Esophagus muscularis mucosa (tissue), 3 donors: ENCODE measurements at regions not wholly inside any gene's neighbourhood (a gene's known extent, or its start where the extent isn't known, plus 50 kb on each side); places are given as distances from the start of the nearest gene placed in this dataset.

Experiments used
- POLR2A ChIP-seq: fragments of 450-650 bp; IDR thresholded peaks from one replicate; pipeline ENCODE4 v1.6.1; 2017; ENCODE audit warnings: antibody characterized with exemption, moderate library complexity, mild to moderate bottlenecking, low read depth
- POLR2AphosphoS5 ChIP-seq, 2 donors: sonication (generic); formaldehyde crosslinking; IDR thresholded peaks; one replicate each; pipeline ENCODE4 v1.6.1; 2017; ENCODE audit warnings: antibody characterized with exemption in 2 of 2
- TF ChIP-seq, protein P1 (sequence below), 3 experiments: fragments of 200-600 bp in 2 of 3; fragments of 450-650 bp in 1 of 3; sonication (generic) in 2 of 3; IDR thresholded peaks; one replicate each; pipeline ENCODE4 v1.5.1; 2017 to 2019; ENCODE audit warnings: antibody characterized with exemption in 3 of 3, mild to moderate bottlenecking in 2 of 3, moderate library complexity in 1 of 3

GRCh38 chr12:29943683-29944082 is 159.9 kb upstream of the TMTC1 start:
- TF ChIP-seq POLR2A, result no peak
- TF ChIP-seq, protein P1, sequence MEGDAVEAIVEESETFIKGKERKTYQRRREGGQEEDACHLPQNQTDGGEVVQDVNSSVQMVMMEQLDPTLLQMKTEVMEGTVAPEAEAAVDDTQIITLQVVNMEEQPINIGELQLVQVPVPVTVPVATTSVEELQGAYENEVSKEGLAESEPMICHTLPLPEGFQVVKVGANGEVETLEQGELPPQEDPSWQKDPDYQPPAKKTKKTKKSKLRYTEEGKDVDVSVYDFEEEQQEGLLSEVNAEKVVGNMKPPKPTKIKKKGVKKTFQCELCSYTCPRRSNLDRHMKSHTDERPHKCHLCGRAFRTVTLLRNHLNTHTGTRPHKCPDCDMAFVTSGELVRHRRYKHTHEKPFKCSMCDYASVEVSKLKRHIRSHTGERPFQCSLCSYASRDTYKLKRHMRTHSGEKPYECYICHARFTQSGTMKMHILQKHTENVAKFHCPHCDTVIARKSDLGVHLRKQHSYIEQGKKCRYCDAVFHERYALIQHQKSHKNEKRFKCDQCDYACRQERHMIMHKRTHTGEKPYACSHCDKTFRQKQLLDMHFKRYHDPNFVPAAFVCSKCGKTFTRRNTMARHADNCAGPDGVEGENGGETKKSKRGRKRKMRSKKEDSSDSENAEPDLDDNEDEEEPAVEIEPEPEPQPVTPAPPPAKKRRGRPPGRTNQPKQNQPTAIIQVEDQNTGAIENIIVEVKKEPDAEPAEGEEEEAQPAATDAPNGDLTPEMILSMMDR (IDR thresholded peaks at IDR 0.05), result no peak
- TF ChIP-seq POLR2AphosphoS5 (IDR thresholded peaks at IDR 0.05), result no peak
